OCI-LY7 (cell line): ENCODE measurements at regions not wholly inside any gene's neighbourhood (a gene's known extent, or its start where the extent isn't known, plus 50 kb on each side); places are given as distances from the start of the nearest gene placed in this dataset.

ENCODE experiments used
- BruUV-seq: library from RNA; stranded (reverse); fragments of 400-500 nt; replicated peaks from 2 replicates; lab custom pipeline; 2021; lab: Mats Ljungman, UMichigan
- CTCF ChIA-PET: fragments of 300-600 bp; sonication (Branson Sonifier 250); formaldehyde crosslinking; loops from one replicate; lab custom pipeline; 2022; ENCODE audit warnings: antibody characterized with exemption; ENCODE audit not compliant: unreplicated experiment; lab: Charles Lee
- POLR2A ChIA-PET: fragments of 300-600 bp; sonication (Branson Sonifier 250); formaldehyde crosslinking; loops from one replicate; lab custom pipeline; 2022; ENCODE audit warnings: antibody characterized with exemption; lab: Charles Lee
- DNase-seq: peaks from one replicate; pipeline ENCODE4 v3.0.0-alpha.2; 2015; ENCODE audit warnings: low spot score
- H2AFZ ChIP-seq: fragments of 200-600 bp; sonication (generic), shearing (Covaris generic); 2 replicates; pipeline ENCODE4 v1.6.1; 2014; ENCODE audit warnings: mild to moderate bottlenecking, antibody characterized with exemption, low read length, moderate library complexity
- H3K27ac ChIP-seq: fragments of 200-600 bp; sonication (generic); 2 replicates; pipeline ENCODE4 v1.5.1; 2014; ENCODE audit warnings: mixed run types, low read depth, mild to moderate bottlenecking, moderate library complexity, low read length, inconsistent platforms; ENCODE audit not compliant: poor library complexity, severe bottlenecking
- H3K36me3 ChIP-seq: fragments of 200-600 bp; sonication (generic); 2 replicates; pipeline ENCODE4 v1.6.1; 2014; ENCODE audit warnings: mild to moderate bottlenecking, antibody characterized with exemption, low read length, moderate library complexity, mixed read lengths; ENCODE audit not compliant: insufficient read depth
- H3K4me1 ChIP-seq: fragments of 200-600 bp; sonication (generic); 2 replicates; pipeline ENCODE4 v1.5.1; 2014; ENCODE audit warnings: mild to moderate bottlenecking, low read length; ENCODE audit not compliant: insufficient read depth, poor library complexity, severe bottlenecking
- H3K4me2 ChIP-seq: fragments of 200-600 bp; sonication (generic); 2 replicates; pipeline ENCODE4 v1.6.1; 2014; ENCODE audit warnings: mild to moderate bottlenecking, low read length
- H3K4me3 ChIP-seq: fragments of 200-600 bp; sonication (generic); 2 replicates; pipeline ENCODE4 v1.5.1; 2014; ENCODE audit warnings: mild to moderate bottlenecking, low read depth, low read length; ENCODE audit not compliant: poor library complexity, severe bottlenecking
- H3K79me2 ChIP-seq: fragments of 200-600 bp; sonication (generic); 2 replicates; pipeline ENCODE4 v1.6.1; 2016; ENCODE audit warnings: low read depth, mild to moderate bottlenecking, low read length, moderate library complexity, mixed read lengths; ENCODE audit not compliant: insufficient read depth
- H3K9me2 ChIP-seq: fragments of 200-600 bp; sonication (generic); 2 replicates; pipeline ENCODE4 v1.6.1; 2016; ENCODE audit warnings: mild to moderate bottlenecking, low read length, mixed read lengths; ENCODE audit not compliant: insufficient read depth
- H3K9me3 ChIP-seq: fragments of 200-600 bp; sonication (generic); 2 replicates; pipeline ENCODE4 v1.6.1; 2014; ENCODE audit warnings: mild to moderate bottlenecking, mixed run types, low read length, mixed read lengths
- H4K20me1 ChIP-seq: fragments of 200-600 bp; sonication (generic); 2 replicates; pipeline ENCODE4 v1.6.1; 2014; ENCODE audit warnings: mild to moderate bottlenecking, antibody characterized with exemption, low read length, moderate library complexity, mixed read lengths; ENCODE audit not compliant: insufficient read depth
- CTCF ChIP-seq: fragments of 200-600 bp; sonication (generic); conservative IDR thresholded peaks from 2 replicates; pipeline ENCODE4 v1.5.1; 2014; ENCODE audit warnings: mild to moderate bottlenecking, antibody characterized with exemption, low read length, moderate library complexity, mixed read lengths
- EZH2phosphoT487 ChIP-seq: fragments of 200-600 bp; sonication (generic); IDR thresholded peaks from 2 replicates; pipeline ENCODE4 v1.6.1; 2018; ENCODE audit warnings: low read depth, borderline replicate concordance, mild to moderate bottlenecking, mixed run types, antibody characterized with exemption, low read length, moderate library complexity, mixed read lengths
- intact Hi-C: fragments of 100-400 bp; cut with micrococcal nuclease; formaldehyde crosslinking; loops from one replicate; pipeline ENCODE4 v1.10.0; 2022; ENCODE audit not compliant: unreplicated experiment

GRCh38 chr7:130920122-130920521 lies 186.1 kb upstream of the KLF14 start:
- Histone ChIP-seq H3K79me2 (no peaks in the 10 kb centered on the region), H3K4me3 (no peak overlapping the region), H3K27ac (no peak overlapping the region), H4K20me1 (no peaks in the 10 kb centered on the region), H3K9me3 (no peaks in the 10 kb centered on the region), H3K4me1 (no peaks in the 10 kb centered on the region), H3K36me3 (no peaks in the 10 kb centered on the region), H2AFZ (no peak overlapping the region), H3K9me2 (no peaks in the 10 kb centered on the region), H3K4me2 (no peak overlapping the region)
- no TSS peak for BruUV-seq
- no peak for TF ChIP-seq CTCF
- TF ChIP-seq EZH2phosphoT487: no peak
- no peak for DNase-seq
- POLR2A ChIA-PET: interaction anchor here (0.6 kb wide), 1 partner anchor 1263 kb away, joined by 3 read pairs; no protein-coding TSS in a partner anchor
- CTCF ChIA-PET: interaction anchor here (0.5 kb wide), 1 partner anchor 1793 kb away, joined by 3 read pairs; no protein-coding TSS in a partner anchor
- intact Hi-C loops: no loop called here

- DNase-seq: no peak
- no peak overlapping the region for H3K4me3 ChIP-seq
- TF ChIP-seq CTCF (no peak), EZH2phosphoT487 (no peak)
- no TSS peak for BruUV-seq
- H2AFZ ChIP-seq: no peak overlapping the region
- no peak overlapping the region for H3K27ac ChIP-seq
- no peaks in the 10 kb centered on the region for H3K36me3 ChIP-seq
- no peaks in the 10 kb centered on the region for H3K9me3 ChIP-seq
- no peaks in the 10 kb centered on the region for H3K79me2 ChIP-seq
- CTCF ChIA-PET: no interaction called here
- POLR2A ChIA-PET: interaction anchor here (0.6 to 1.2 kb wide), 3 partner anchors 9 to 200 kb away, joined by 3 to 4 read pairs (median 3); no protein-coding TSS in a partner anchor
- H4K20me1 ChIP-seq: no peaks in the 10 kb centered on the region
- no peaks in the 10 kb centered on the region for H3K4me1 ChIP-seq
- intact Hi-C loops: no loop called here
- no peaks in the 10 kb centered on the region for H3K9me2 ChIP-seq
- no peak overlapping the region for H3K4me2 ChIP-seq
These were observed 187.6 kb upstream of the KLF14 start for GRCh38 chr7:130921391-130922180.
